Endodermal cell (in vitro differentiated cells): ENCODE measurements at regions not wholly inside any gene's neighbourhood (a gene's known extent, or its start where the extent isn't known, plus 50 kb on each side); places are given as distances from the start of the nearest gene placed in this dataset.

ENCODE experiments used
- DNase-seq: peaks from one replicate; pipeline ENCODE4 v3.0.0-alpha.2; 2017
- H3K27ac ChIP-seq: 2 replicates; pipeline ENCODE4 v1.5.1; 2013; ENCODE audit warnings: mild to moderate bottlenecking, low read depth, low read length, moderate library complexity
- H3K27me3 ChIP-seq: 2 replicates; pipeline ENCODE4 v1.6.1; 2013; ENCODE audit warnings: mild to moderate bottlenecking, low read length, moderate library complexity; ENCODE audit not compliant: insufficient read depth, control insufficient read depth, poor library complexity, severe bottlenecking
- H3K36me3 ChIP-seq: 2 replicates; pipeline ENCODE4 v1.7.0; 2013; ENCODE audit warnings: mild to moderate bottlenecking, low read length, moderate library complexity; ENCODE audit not compliant: control insufficient read depth, insufficient read depth
- H3K4me1 ChIP-seq: one replicate; pipeline ENCODE4 v1.7.0; 2013; ENCODE audit warnings: low read length; ENCODE audit not compliant: control insufficient read depth, insufficient read depth
- H3K4me3 ChIP-seq: 2 replicates; pipeline ENCODE4 v1.5.1; 2013; ENCODE audit warnings: mild to moderate bottlenecking, low read length, moderate library complexity
- H3K9ac ChIP-seq: 2 replicates; pipeline ENCODE4 v1.6.1; 2013; ENCODE audit warnings: mild to moderate bottlenecking, low read length, moderate library complexity; ENCODE audit not compliant: poor library complexity, severe bottlenecking; ENCODE audit errors: extremely low read depth
- H3K9me3 ChIP-seq: 2 replicates; pipeline ENCODE4 v1.6.1; 2013; ENCODE audit warnings: mild to moderate bottlenecking, low read length, moderate library complexity; ENCODE audit not compliant: control insufficient read depth
- H3K27ac Mint-ChIP-seq: 2 replicates; pipeline ENCODE4 v1.8.0; 2020; ENCODE audit warnings: mixed read lengths
- H3K27me3 Mint-ChIP-seq: 2 replicates; pipeline ENCODE4 v1.8.0; 2021; ENCODE audit warnings: mild to moderate bottlenecking, mixed read lengths; ENCODE audit not compliant: insufficient read depth
- H3K36me3 Mint-ChIP-seq: 2 replicates; pipeline ENCODE4 v1.8.0; 2020; ENCODE audit warnings: low read depth, mixed read lengths
- H3K4me1 Mint-ChIP-seq: 2 replicates; pipeline ENCODE4 v1.8.0; 2020; ENCODE audit warnings: mixed read lengths
- H3K4me3 Mint-ChIP-seq: 2 replicates; pipeline ENCODE4 v1.8.0; 2020; ENCODE audit warnings: mild to moderate bottlenecking, moderate library complexity, mixed read lengths
- H3K9me3 Mint-ChIP-seq: 2 replicates; pipeline ENCODE4 v1.8.0; 2020; ENCODE audit warnings: mild to moderate bottlenecking, mixed read lengths
- WGBS, 2 experiments: methylation state at CpG; one replicate each; pipeline versions ENCODE4 v1.1.5 to v1.1.7; 2013; ENCODE audit warnings: missing lambda C conversion rate in 2 of 2, mixed read lengths in 1 of 2; ENCODE audit not compliant: insufficient coverage in 1 of 2, insufficient read length in 1 of 2; 5-methylcytosine and 5-hydroxymethylcytosine counted together
- TF ChIP-seq, protein P1 (sequence below): fragments of 200-600 bp; sonication (generic); conservative IDR thresholded peaks from 2 replicates; pipeline ENCODE4 v1.5.0; 2021; ENCODE audit warnings: antibody characterized with exemption, mild to moderate bottlenecking

DNA sequence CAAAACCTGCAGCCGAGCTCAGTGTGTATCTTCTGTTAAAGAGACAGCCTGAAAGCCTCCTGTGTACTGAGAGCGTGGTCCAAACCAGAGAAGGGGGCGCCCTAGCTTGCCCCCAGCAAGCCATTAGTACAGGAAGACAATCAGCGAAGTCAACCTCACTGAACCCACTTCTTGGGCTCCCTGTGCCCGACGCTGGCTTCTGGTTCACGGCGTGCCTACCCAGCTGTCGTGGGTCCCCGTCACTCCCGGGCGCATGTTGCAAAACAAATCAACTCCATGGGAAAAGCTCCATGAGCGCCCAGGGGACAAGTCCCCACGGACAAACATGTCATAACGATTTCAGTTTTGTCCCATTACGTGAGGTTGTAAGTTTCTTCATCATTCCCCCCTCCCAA is 326.9 kb downstream of the SH3GL2 start:
- Histone ChIP-seq H3K4me1 (no peaks in the 10 kb centered on the region), H3K27me3 (peaks cover 80% of the 10 kb centered on the region), H3K4me3 (peak overlapping the region; percentile 79), H3K27ac (no peak overlapping the region), H3K9ac (no peak overlapping the region), H3K36me3 (no peaks in the 10 kb centered on the region), H3K9me3 (no peaks in the 10 kb centered on the region)
- peak overlapping the region; percentile 54 for H3K4me3 Mint-ChIP-seq
- no peaks in the 10 kb centered on the region for H3K9me3 Mint-ChIP-seq
- H3K4me1 Mint-ChIP-seq: peaks cover 7% of the 10 kb centered on the region
- no peak overlapping the region for H3K27ac Mint-ChIP-seq
- no peak for DNase-seq
- 7 to 8% methylated on average over 3 to 16 of the region's 16 CpGs for WGBS, 2 experiments
- TF ChIP-seq, protein P1, sequence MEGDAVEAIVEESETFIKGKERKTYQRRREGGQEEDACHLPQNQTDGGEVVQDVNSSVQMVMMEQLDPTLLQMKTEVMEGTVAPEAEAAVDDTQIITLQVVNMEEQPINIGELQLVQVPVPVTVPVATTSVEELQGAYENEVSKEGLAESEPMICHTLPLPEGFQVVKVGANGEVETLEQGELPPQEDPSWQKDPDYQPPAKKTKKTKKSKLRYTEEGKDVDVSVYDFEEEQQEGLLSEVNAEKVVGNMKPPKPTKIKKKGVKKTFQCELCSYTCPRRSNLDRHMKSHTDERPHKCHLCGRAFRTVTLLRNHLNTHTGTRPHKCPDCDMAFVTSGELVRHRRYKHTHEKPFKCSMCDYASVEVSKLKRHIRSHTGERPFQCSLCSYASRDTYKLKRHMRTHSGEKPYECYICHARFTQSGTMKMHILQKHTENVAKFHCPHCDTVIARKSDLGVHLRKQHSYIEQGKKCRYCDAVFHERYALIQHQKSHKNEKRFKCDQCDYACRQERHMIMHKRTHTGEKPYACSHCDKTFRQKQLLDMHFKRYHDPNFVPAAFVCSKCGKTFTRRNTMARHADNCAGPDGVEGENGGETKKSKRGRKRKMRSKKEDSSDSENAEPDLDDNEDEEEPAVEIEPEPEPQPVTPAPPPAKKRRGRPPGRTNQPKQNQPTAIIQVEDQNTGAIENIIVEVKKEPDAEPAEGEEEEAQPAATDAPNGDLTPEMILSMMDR: no peak
- H3K27me3 Mint-ChIP-seq: peaks cover 80% of the 10 kb centered on the region
- no peaks in the 10 kb centered on the region for H3K36me3 Mint-ChIP-seq

DNA sequence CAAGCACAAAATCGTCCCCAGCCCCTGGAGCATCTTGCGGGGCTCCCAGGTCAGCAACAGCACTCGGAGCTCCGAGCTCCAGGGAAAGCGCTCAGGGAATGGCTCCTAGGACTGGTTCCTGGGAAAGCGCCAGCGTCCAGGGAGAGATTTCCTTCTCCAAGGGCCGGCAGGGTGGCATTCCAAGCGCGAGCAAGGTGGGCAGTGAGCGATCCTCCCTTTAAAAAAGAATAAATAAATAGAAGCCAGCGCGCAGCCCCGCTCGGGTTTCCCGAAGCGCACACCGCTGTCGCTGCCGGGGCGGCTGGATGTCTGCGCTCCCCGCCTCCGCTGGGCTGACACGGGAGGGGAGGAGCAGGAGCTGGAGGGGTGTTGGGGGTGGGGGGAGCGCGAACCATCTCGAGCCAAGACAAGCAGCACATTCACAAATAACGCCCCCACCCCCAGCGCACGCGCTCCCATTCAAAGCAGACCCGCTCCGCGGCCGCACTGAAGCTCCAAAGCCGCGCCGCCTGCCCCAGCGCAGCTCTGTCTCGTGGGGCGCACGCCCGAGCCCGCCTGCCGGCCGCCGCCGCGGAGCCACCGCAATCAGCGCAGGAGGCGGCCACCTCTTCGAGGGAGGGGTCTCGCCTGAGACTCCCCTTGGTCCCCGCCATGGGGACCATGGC is 327.4 kb downstream of the SH3GL2 start:
- Histone ChIP-seq H3K9me3 (no peaks in the 10 kb centered on the region), H3K4me1 (no peaks in the 10 kb centered on the region), H3K9ac (no peak overlapping the region), H3K27me3 (peaks cover 75% of the 10 kb centered on the region), H3K27ac (no peak overlapping the region), H3K36me3 (no peaks in the 10 kb centered on the region), H3K4me3 (peak overlapping the region; percentile 79)
- Mint-ChIP-seq H3K4me1 (peaks cover 7% of the 10 kb centered on the region), H3K36me3 (no peaks in the 10 kb centered on the region), H3K4me3 (peak overlapping the region; percentile 54), H3K27me3 (peaks cover 78% of the 10 kb centered on the region), H3K27ac (no peak overlapping the region), H3K9me3 (no peaks in the 10 kb centered on the region)
- peak; percentile 85 for DNase-seq
- WGBS, 2 experiments: 0 to 1% methylated on average over 4 to 53 of the region's 56 CpGs
- TF ChIP-seq, protein P1: peak; percentile 26

GRCh38 chr9:17906841-17907778 is 328.2 kb downstream of the SH3GL2 start:
- Histone ChIP-seq H3K4me1 (no peaks in the 10 kb centered on the region), H3K9me3 (no peaks in the 10 kb centered on the region), H3K4me3 (peak overlapping the region; percentile 79), H3K27ac (no peak overlapping the region), H3K36me3 (no peaks in the 10 kb centered on the region), H3K9ac (no peak overlapping the region), H3K27me3 (peaks cover 67% of the 10 kb centered on the region)
- TF ChIP-seq, protein P1: no peak
- no peak overlapping the region for H3K27ac Mint-ChIP-seq
- H3K4me1 Mint-ChIP-seq: peaks cover 7% of the 10 kb centered on the region
- DNase-seq: peak; percentile 85
- no peaks in the 10 kb centered on the region for H3K9me3 Mint-ChIP-seq
- peak overlapping the region; percentile 54 for H3K4me3 Mint-ChIP-seq
- WGBS, 2 experiments: 12 to 27% methylated on average over 15 to 58 of the region's 58 CpGs
- no peaks in the 10 kb centered on the region for H3K36me3 Mint-ChIP-seq
- peaks cover 70% of the 10 kb centered on the region for H3K27me3 Mint-ChIP-seq
